HG03439 (cell line): ENCODE measurements at regions not wholly inside any gene's neighbourhood (a gene's known extent, or its start where the extent isn't known, plus 50 kb on each side); places are given as distances from the start of the nearest gene placed in this dataset.
"Not testable (repeated sequence)": the region's sequence is repeated elsewhere in the genome, so short reads cannot be mapped to it uniquely, and the experiment has no call there.

Experiments used
- ATAC-seq: cut with Tn5 transposase; IDR thresholded peaks from one replicate; pipeline ENCODE4 v1.9.1; 2021; ENCODE audit warnings: mild to moderate bottlenecking, moderate library complexity; ENCODE audit not compliant: unreplicated experiment

- not testable (repeated sequence) for ATAC-seq
Measured at GRCh38 chrY:22883569-22883968, 100.5 kb upstream of the BPY2 start.

- ATAC-seq, result peak; percentile 99
Measured at GRCh38 chrY:22887949-22888348, 96.1 kb upstream of the BPY2 start.

GRCh38 chrY:22903503-22904192 lies 80.4 kb upstream of the BPY2 start:
- not testable (repeated sequence) for ATAC-seq

GRCh38 chrY:22915069-22915468 lies 69.0 kb upstream of the BPY2 start:
- ATAC-seq, result not testable (repeated sequence)

- ATAC-seq, result not testable (repeated sequence)
Measured at GRCh38 chrY:22927667-22928066, 56.4 kb upstream of the BPY2 start.

GRCh38 chrY:22933454-22933853 lies 50.6 kb upstream of the BPY2 start:
- ATAC-seq, result not testable (repeated sequence)
